ENCODE measurements at regions not wholly inside any gene's neighbourhood (a gene's known extent, or its start where the extent isn't known, plus 50 kb on each side); places are given as distances from the start of the nearest gene placed in this dataset.
"Not testable (repeated sequence)": the region's sequence is repeated elsewhere in the genome, so short reads cannot be mapped to it uniquely, and the experiment has no call there.

GRCh38 chr2:84231478-84231877 is 227.6 kb downstream of the SUCLG1 start:
- no peak overlapping the region for H3K4me2 ChIP-seq (ENCODE audit: low read length)
- H3K79me2 ChIP-seq (ENCODE audit: control insufficient read depth, insufficient read depth, low read length), result no peaks in the 10 kb centered on the region
- H3K23ac ChIP-seq (ENCODE audit: low read length), result no peak overlapping the region
- no peak overlapping the region for H3K27ac ChIP-seq (ENCODE audit: low read depth, low read length)
- no peaks in the 10 kb centered on the region for H3K27me3 ChIP-seq (ENCODE audit: insufficient read depth, low read length, poor library complexity)
- no CpG with 5 or more reads among the region's 1 CpG for WGBS (ENCODE audit: extremely low coverage, insufficient coverage, low lambda C conversion rate)
- H2BK15ac ChIP-seq (replicated peaks; ENCODE audit: low read depth), result no peak overlapping the region
- H3K36me3 ChIP-seq (ENCODE audit: control insufficient read depth, insufficient read depth, low read length), result no peaks in the 10 kb centered on the region
- H4K5ac ChIP-seq (ENCODE audit: low read length), result no peak overlapping the region
- no peak overlapping the region for H2BK5ac ChIP-seq (ENCODE audit: low read length)
- no peak overlapping the region for H3K9ac ChIP-seq (ENCODE audit: low read length)
- H3K4me1 ChIP-seq (ENCODE audit: control insufficient read depth, low read depth, low read length), result no peaks in the 10 kb centered on the region
- H2BK120ac ChIP-seq (ENCODE audit: low read depth, low read length), result no peak overlapping the region
- H3K79me1 ChIP-seq (ENCODE audit: low read length), result no peaks in the 10 kb centered on the region
- H3K4me3 ChIP-seq (ENCODE audit: low read length), result no peak overlapping the region
- no peak overlapping the region for H4K8ac ChIP-seq (ENCODE audit: low read depth, low read length)
- no peak for DNase-seq
- H2AK5ac ChIP-seq (ENCODE audit: low read length), result no peak overlapping the region
- H3K4ac ChIP-seq (ENCODE audit: low read depth, low read length), result no peak overlapping the region
- no peak overlapping the region for H3K18ac ChIP-seq (ENCODE audit: low read length)
- no peak overlapping the region for H3K56ac ChIP-seq (ENCODE audit: low read length)

DNA sequence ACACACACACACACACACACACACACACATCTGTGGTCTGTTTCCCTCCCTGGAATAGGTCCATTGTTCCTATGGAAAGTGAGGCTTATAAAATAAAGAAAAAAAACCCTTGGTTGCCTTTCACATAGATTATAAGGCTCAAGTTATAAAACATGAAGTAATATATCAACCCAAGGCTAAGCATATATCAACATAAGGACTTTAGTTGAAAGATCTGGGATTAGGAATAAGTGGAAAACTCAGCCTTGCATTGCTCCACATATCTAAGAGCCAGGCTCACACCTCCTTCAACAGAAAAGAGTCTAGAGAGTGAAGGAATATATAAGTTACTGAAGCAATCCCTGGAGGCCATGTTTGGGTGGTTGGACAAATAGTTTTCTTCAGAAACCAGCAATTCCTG is 235.0 kb downstream of the SUCLG1 start:
- H3K4me2 ChIP-seq (ENCODE audit: low read length), result no peak overlapping the region
- no peak for DNase-seq
- H4K5ac ChIP-seq (ENCODE audit: low read length), result no peak overlapping the region
- no peak overlapping the region for H3K4ac ChIP-seq (ENCODE audit: low read depth, low read length)
- H2AK5ac ChIP-seq (ENCODE audit: low read length), result no peak overlapping the region
- H3K27me3 ChIP-seq (ENCODE audit: insufficient read depth, low read length, poor library complexity), result no peaks in the 10 kb centered on the region
- no peak overlapping the region for H2BK5ac ChIP-seq (ENCODE audit: low read length)
- no peak overlapping the region for H3K4me3 ChIP-seq (ENCODE audit: low read length)
- no peaks in the 10 kb centered on the region for H3K79me2 ChIP-seq (ENCODE audit: control insufficient read depth, insufficient read depth, low read length)
- no peak overlapping the region for H2BK120ac ChIP-seq (ENCODE audit: low read depth, low read length)
- no peak overlapping the region for H2BK15ac ChIP-seq (replicated peaks; ENCODE audit: low read depth)
- H3K36me3 ChIP-seq (ENCODE audit: control insufficient read depth, insufficient read depth, low read length), result no peaks in the 10 kb centered on the region
- H3K79me1 ChIP-seq (ENCODE audit: low read length), result no peaks in the 10 kb centered on the region
- no peaks in the 10 kb centered on the region for H3K4me1 ChIP-seq (ENCODE audit: control insufficient read depth, low read depth, low read length)
- no peak overlapping the region for H3K23ac ChIP-seq (ENCODE audit: low read length)
- no peak overlapping the region for H3K27ac ChIP-seq (ENCODE audit: low read depth, low read length)
- H4K8ac ChIP-seq (ENCODE audit: low read depth, low read length), result no peak overlapping the region
- no peak overlapping the region for H3K9ac ChIP-seq (ENCODE audit: low read length)
- H3K56ac ChIP-seq (ENCODE audit: low read length), result no peak overlapping the region
- H3K18ac ChIP-seq (ENCODE audit: low read length), result no peak overlapping the region

- no peak overlapping the region for H3K4me2 ChIP-seq (ENCODE audit: low read length)
- no peak overlapping the region for H2BK120ac ChIP-seq (ENCODE audit: low read depth, low read length)
- peak overlapping the region; percentile 55 for H3K4ac ChIP-seq (ENCODE audit: low read depth, low read length)
- no peak overlapping the region for H3K23ac ChIP-seq (ENCODE audit: low read length)
- H2BK5ac ChIP-seq (ENCODE audit: low read length), result no peak overlapping the region
- H4K8ac ChIP-seq (ENCODE audit: low read depth, low read length), result no peak overlapping the region
- no peak overlapping the region for H3K27ac ChIP-seq (ENCODE audit: low read depth, low read length)
- H4K5ac ChIP-seq (ENCODE audit: low read length), result no peak overlapping the region
- no peak for DNase-seq
- no peaks in the 10 kb centered on the region for H3K36me3 ChIP-seq (ENCODE audit: control insufficient read depth, insufficient read depth, low read length)
- peak overlapping the region; percentile 97 for H2BK15ac ChIP-seq (replicated peaks; ENCODE audit: low read depth)
- H3K4me1 ChIP-seq (ENCODE audit: control insufficient read depth, low read depth, low read length), result no peaks in the 10 kb centered on the region
- no peaks in the 10 kb centered on the region for H3K79me1 ChIP-seq (ENCODE audit: low read length)
- peak overlapping the region; percentile 25 for H3K56ac ChIP-seq (ENCODE audit: low read length)
- no peak overlapping the region for H2AK5ac ChIP-seq (ENCODE audit: low read length)
- H3K27me3 ChIP-seq (ENCODE audit: insufficient read depth, low read length, poor library complexity), result no peaks in the 10 kb centered on the region
- no peak overlapping the region for H3K4me3 ChIP-seq (ENCODE audit: low read length)
- no peak overlapping the region for H3K9ac ChIP-seq (ENCODE audit: low read length)
- H3K18ac ChIP-seq (ENCODE audit: low read length), result peak overlapping the region; percentile 80
- WGBS (ENCODE audit: extremely low coverage, insufficient coverage, low lambda C conversion rate), result no CpG with 5 or more reads among the region's 2 CpGs
- H3K79me2 ChIP-seq (ENCODE audit: control insufficient read depth, insufficient read depth, low read length), result no peaks in the 10 kb centered on the region
These were observed 235.9 kb downstream of the SUCLG1 start for GRCh38 chr2:84223191-84223590.

GRCh38 chr2:84221102-84221501 is 238.0 kb downstream of the SUCLG1 start:
- H2BK5ac ChIP-seq (ENCODE audit: low read length); H3K79me1 ChIP-seq (ENCODE audit: low read length); H3K4me3 ChIP-seq (ENCODE audit: low read length); H3K56ac ChIP-seq (ENCODE audit: low read length); H3K36me3 ChIP-seq (ENCODE audit: control insufficient read depth, insufficient read depth, low read length); H3K4me1 ChIP-seq (ENCODE audit: control insufficient read depth, low read depth, low read length); H4K8ac ChIP-seq (ENCODE audit: low read depth, low read length); H3K27me3 ChIP-seq (ENCODE audit: insufficient read depth, low read length, poor library complexity); H3K79me2 ChIP-seq (ENCODE audit: control insufficient read depth, insufficient read depth, low read length); H3K4me2 ChIP-seq (ENCODE audit: low read length); H4K5ac ChIP-seq (ENCODE audit: low read length); H3K9ac ChIP-seq (ENCODE audit: low read length); H3K4ac ChIP-seq (ENCODE audit: low read depth, low read length); H3K18ac ChIP-seq (ENCODE audit: low read length); H3K27ac ChIP-seq (ENCODE audit: low read depth, low read length); H3K23ac ChIP-seq (ENCODE audit: low read length); H2AK5ac ChIP-seq (ENCODE audit: low read length); H2BK120ac ChIP-seq (ENCODE audit: low read depth, low read length); H2BK15ac ChIP-seq (replicated peaks; ENCODE audit: low read depth): not testable (repeated sequence)
- WGBS (ENCODE audit: extremely low coverage, insufficient coverage, low lambda C conversion rate), result no CpG with 5 or more reads among the region's 2 CpGs
- peak; percentile 86 for DNase-seq

DNA sequence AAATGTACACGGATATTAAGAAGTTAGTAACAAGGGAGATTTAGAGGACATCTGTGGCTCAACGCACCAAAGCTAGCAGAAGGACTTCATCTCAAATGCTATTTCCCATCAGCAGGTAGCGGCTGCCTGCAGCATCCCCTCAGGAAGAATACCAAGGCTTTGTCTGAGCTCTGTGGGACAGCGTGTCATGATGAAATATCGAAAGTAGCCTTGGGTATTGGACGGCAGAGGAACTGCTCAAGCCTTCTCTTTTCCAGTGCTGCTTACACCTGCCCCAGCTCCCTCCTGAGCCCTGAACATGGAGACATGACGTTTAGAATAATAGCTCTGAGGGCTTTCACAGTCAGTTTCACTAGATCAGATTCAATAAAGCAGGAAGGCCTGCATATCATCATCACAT is 241.6 kb downstream of the SUCLG1 start:
- H4K5ac ChIP-seq (ENCODE audit: low read length), result no peak overlapping the region
- H3K18ac ChIP-seq (ENCODE audit: low read length), result no peak overlapping the region
- no peak overlapping the region for H2BK15ac ChIP-seq (replicated peaks; ENCODE audit: low read depth)

DNA sequence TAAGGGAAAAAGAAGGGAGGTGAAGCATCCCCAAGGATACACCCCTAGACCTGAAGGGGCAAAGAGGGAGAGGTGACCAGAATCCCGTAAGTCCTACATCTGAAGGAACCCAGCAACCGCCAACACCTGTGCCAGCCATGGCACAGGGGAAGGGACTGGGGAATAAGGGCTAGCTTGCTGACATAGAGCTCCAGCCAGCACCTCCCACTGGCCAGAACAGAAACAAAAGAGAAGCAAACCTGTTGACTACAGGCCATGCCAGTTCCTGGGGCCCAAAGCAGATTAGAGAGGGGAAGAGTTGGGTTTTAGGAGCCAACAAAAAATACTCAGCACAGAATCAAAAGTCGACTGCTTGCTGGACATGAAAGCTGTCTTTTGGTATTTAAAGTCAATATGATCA is 244.6 kb downstream of the SUCLG1 start:
- Histone ChIP-seq H3K79me2 (ENCODE audit: control insufficient read depth, insufficient read depth, low read length) (no peaks in the 10 kb centered on the region), H2AK5ac (ENCODE audit: low read length) (no peak overlapping the region), H4K8ac (ENCODE audit: low read depth, low read length) (no peak overlapping the region), H3K23ac (ENCODE audit: low read length) (no peak overlapping the region), H3K4ac (ENCODE audit: low read depth, low read length) (no peak overlapping the region), H4K5ac (ENCODE audit: low read length) (no peak overlapping the region), H2BK15ac (replicated peaks; ENCODE audit: low read depth) (no peak overlapping the region), H3K4me1 (ENCODE audit: control insufficient read depth, low read depth, low read length) (no peaks in the 10 kb centered on the region), H3K27ac (ENCODE audit: low read depth, low read length) (no peak overlapping the region), H2BK5ac (ENCODE audit: low read length) (no peak overlapping the region), H3K4me2 (ENCODE audit: low read length) (no peak overlapping the region), H3K36me3 (ENCODE audit: control insufficient read depth, insufficient read depth, low read length) (no peaks in the 10 kb centered on the region), H2BK120ac (ENCODE audit: low read depth, low read length) (no peak overlapping the region), H3K18ac (ENCODE audit: low read length) (no peak overlapping the region), H3K4me3 (ENCODE audit: low read length) (no peak overlapping the region), H3K79me1 (ENCODE audit: low read length) (no peaks in the 10 kb centered on the region), H3K9ac (ENCODE audit: low read length) (no peak overlapping the region), H3K56ac (ENCODE audit: low read length) (no peak overlapping the region), H3K27me3 (ENCODE audit: insufficient read depth, low read length, poor library complexity) (no peaks in the 10 kb centered on the region)
- DNase-seq, result no peak
- no CpG with 5 or more reads among the region's 3 CpGs for WGBS (ENCODE audit: extremely low coverage, insufficient coverage, low lambda C conversion rate)

More for the DNA sequence above, 241.6 kb downstream of the SUCLG1 start:
- no peak overlapping the region for H3K27ac ChIP-seq (ENCODE audit: low read depth, low read length)
- H3K79me2 ChIP-seq (ENCODE audit: control insufficient read depth, insufficient read depth, low read length), result no peaks in the 10 kb centered on the region
- no CpG with 5 or more reads among the region's 7 CpGs for WGBS (ENCODE audit: extremely low coverage, insufficient coverage, low lambda C conversion rate)
- no peak overlapping the region for H3K56ac ChIP-seq (ENCODE audit: low read length)
- no peak overlapping the region for H2BK5ac ChIP-seq (ENCODE audit: low read length)
- no peaks in the 10 kb centered on the region for H3K27me3 ChIP-seq (ENCODE audit: insufficient read depth, low read length, poor library complexity)
- no peak overlapping the region for H2AK5ac ChIP-seq (ENCODE audit: low read length)
- no peak overlapping the region for H2BK120ac ChIP-seq (ENCODE audit: low read depth, low read length)
- H3K36me3 ChIP-seq (ENCODE audit: control insufficient read depth, insufficient read depth, low read length), result no peaks in the 10 kb centered on the region
- no peak overlapping the region for H3K23ac ChIP-seq (ENCODE audit: low read length)
- H3K79me1 ChIP-seq (ENCODE audit: low read length), result no peaks in the 10 kb centered on the region
- no peaks in the 10 kb centered on the region for H3K4me1 ChIP-seq (ENCODE audit: control insufficient read depth, low read depth, low read length)
- no peak overlapping the region for H3K4me3 ChIP-seq (ENCODE audit: low read length)
- no peak overlapping the region for H4K8ac ChIP-seq (ENCODE audit: low read depth, low read length)
- no peak overlapping the region for H3K9ac ChIP-seq (ENCODE audit: low read length)
- H3K4me2 ChIP-seq (ENCODE audit: low read length), result no peak overlapping the region
- no peak overlapping the region for H3K4ac ChIP-seq (ENCODE audit: low read depth, low read length)
- DNase-seq, result peak; percentile 21

All from mesendoderm (in vitro differentiated cells).